GM12891 (cell line): ENCODE measurements at regions not wholly inside any gene's neighbourhood (a gene's known extent, or its start where the extent isn't known, plus 50 kb on each side); places are given as distances from the start of the nearest gene placed in this dataset.

Experiments used
- DNase-seq: peaks from one replicate; pipeline ENCODE4 v3.0.0; 2011; ENCODE audit warnings: low spot score; ENCODE audit not compliant: insufficient read length
- FAIRE-seq: peaks from 2 replicates; lab custom pipeline; 2011; peaks lifted over from hg19 to GRCh38; lab: Jason Lieb, UNC
- PAX5 ChIP-seq: IDR thresholded peaks from 2 replicates; pipeline ENCODE4 v1.6.1; 2011; ENCODE audit warnings: low read length, moderate library complexity, mild to moderate bottlenecking; ENCODE audit not compliant: insufficient read depth, severe bottlenecking
- POLR2A ChIP-seq: IDR thresholded peaks from 2 replicates; pipeline ENCODE4 v1.6.1; 2011; ENCODE audit warnings: low read depth, low read length, control low read depth
- POLR2AphosphoS5 ChIP-seq: IDR thresholded peaks from 2 replicates; pipeline ENCODE4 v1.6.1; 2011; ENCODE audit warnings: low read depth, low read length, control low read depth
- POU2F2 ChIP-seq: IDR thresholded peaks from 2 replicates; pipeline ENCODE4 v1.6.1; 2011; ENCODE audit warnings: low read depth, mild to moderate bottlenecking, control low read depth, low read length, moderate library complexity
- SPI1 ChIP-seq: IDR thresholded peaks from 2 replicates; pipeline ENCODE4 v1.6.1; 2011; ENCODE audit warnings: low read depth, low read length, control low read depth
- TAF1 ChIP-seq: IDR thresholded peaks from 2 replicates; pipeline ENCODE4 v1.6.1; 2011; ENCODE audit warnings: low read depth, low read length, control low read depth

DNA sequence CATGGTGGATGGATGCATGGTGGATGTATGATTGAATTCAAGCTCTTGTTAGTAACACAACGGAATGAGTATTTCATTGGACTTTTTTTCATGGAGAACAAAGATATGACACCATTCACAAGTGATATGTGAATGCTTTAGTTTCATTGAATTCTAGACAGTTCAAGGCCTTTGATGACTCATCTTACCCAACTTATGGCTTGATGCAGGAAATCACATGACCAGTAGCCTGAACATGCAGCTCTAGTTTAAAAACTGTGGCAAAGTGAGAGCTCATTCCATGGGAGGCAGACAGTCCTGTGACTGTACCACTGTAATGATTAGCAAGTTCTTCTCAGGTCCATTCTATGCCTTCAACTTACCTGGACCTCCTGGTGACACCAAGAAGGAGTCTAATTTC is 1239.3 kb downstream of the TYW1 start:
- TF ChIP-seq TAF1 (no peak), POLR2AphosphoS5 (no peak), POLR2A (no peak), POU2F2 (no peak), PAX5 (no peak), SPI1 (no peak)
- no peak for DNase-seq
- FAIRE-seq: no peak

DNA sequence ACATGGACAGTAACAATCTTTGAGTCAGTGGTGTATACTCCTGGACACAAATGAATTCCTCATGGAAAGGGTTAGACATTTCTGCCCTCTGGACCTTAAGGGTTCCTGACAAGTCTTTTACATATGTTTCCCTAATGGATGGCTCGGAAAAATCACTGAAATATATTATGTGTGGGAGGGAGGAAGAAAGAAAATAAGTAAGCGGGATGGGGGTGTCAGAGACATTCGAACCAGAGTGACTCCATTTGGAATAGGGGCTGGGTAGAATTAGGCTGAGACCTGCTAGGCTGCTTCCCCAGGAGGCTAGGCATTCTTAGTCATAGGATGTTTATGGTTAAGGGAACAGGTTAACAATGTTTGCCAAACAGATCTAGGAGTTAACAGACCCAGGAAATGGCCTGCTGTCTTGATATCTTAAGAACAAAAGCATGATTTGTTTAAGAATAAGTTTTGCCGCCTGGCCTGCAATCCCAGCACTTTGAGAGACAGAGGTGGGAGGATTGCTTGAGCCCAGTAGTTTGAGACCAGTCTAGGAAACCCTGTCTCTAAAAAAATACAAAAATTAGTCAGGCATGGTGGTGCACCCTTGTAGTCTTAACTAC is 1241.7 kb downstream of the TYW1 start:
- TF ChIP-seq POU2F2: no peak
- TF ChIP-seq PAX5: no peak
- TF ChIP-seq POLR2A: no peak
- no peak for TF ChIP-seq TAF1
- no peak for TF ChIP-seq POLR2AphosphoS5
- TF ChIP-seq SPI1: no peak
- DNase-seq (no peak), FAIRE-seq (no peak)

DNA sequence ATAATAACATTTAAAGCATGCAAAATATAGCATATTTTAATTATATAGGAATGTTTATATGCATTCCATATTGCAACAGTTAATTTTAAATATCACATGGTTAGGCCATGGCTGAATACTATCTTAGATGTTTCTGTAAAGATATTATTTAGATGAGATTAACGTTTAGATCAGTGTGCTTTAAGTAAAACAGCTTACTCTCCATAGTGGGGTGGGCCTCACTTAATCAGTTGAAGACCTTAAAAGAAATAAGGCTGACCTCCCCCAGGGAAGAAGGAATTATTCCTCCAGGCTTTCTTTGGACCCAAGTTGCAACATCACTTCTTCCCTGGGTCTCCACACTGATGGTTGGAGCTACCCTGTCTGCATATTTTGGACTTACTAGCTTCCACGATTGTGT is 1246.5 kb downstream of the TYW1 start:
- TF ChIP-seq PAX5 (no peak), POU2F2 (no peak), POLR2A (no peak), TAF1 (no peak), POLR2AphosphoS5 (no peak), SPI1 (no peak)
- DNase-seq (no peak), FAIRE-seq (no peak)

GRCh38 chr7:68244389-68244788 is 1247.8 kb downstream of the TYW1 start:
- DNase-seq (no peak), FAIRE-seq (no peak)
- no peak for TF ChIP-seq POLR2A
- TF ChIP-seq TAF1: no peak
- no peak for TF ChIP-seq PAX5
- TF ChIP-seq POU2F2: no peak
- TF ChIP-seq SPI1: no peak
- TF ChIP-seq POLR2AphosphoS5: no peak

DNA sequence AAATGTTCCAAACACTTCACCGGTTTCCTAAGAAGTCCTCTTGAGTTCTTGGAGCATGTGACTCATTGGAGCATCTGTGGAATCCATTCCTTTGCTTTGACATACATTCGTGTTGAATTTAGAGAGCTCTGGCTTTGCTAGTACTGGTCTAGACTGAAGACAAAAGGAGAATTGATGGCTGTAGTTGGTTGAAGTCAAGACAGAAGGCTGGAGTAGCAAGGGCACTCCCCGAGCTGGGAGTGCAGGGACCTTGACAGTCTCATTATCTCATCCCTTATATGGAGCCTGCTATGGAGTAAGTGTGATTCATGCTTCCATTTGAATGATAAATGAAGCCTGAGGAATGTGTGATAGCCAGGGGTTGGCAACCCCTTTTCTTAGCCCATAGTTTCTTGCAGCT is 1249.1 kb downstream of the TYW1 start:
- TF ChIP-seq SPI1 (no peak), POU2F2 (no peak), POLR2AphosphoS5 (no peak), POLR2A (no peak), TAF1 (no peak), PAX5 (no peak)
- DNase-seq: no peak
- FAIRE-seq: no peak

DNA sequence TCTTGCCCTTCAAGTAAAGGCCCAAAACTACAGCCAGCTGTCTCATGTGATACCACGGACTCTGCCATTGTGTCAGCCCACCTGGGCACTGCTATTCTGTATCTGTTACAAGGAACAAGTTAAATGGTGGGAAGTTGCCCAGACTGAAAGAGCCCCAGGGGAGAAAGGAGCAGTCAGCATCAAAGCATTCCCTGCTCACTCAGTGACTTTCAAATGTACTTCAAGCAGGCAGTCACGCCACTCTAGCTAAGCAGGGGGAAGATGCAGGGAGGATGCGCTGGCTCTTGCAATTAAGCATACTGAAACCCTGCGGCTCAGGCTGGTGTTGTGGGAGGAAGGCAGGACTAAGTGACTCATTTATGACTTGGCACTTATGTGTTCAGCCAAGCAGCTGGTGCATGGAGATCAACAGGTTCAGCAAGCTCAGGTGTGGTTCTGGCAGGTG is 1249.6 kb downstream of the TYW1 start:
- no peak for TF ChIP-seq TAF1
- TF ChIP-seq SPI1: no peak
- TF ChIP-seq PAX5: no peak
- no peak for TF ChIP-seq POU2F2
- no peak for TF ChIP-seq POLR2A
- TF ChIP-seq POLR2AphosphoS5: no peak
- DNase-seq (no peak), FAIRE-seq (no peak)

DNA sequence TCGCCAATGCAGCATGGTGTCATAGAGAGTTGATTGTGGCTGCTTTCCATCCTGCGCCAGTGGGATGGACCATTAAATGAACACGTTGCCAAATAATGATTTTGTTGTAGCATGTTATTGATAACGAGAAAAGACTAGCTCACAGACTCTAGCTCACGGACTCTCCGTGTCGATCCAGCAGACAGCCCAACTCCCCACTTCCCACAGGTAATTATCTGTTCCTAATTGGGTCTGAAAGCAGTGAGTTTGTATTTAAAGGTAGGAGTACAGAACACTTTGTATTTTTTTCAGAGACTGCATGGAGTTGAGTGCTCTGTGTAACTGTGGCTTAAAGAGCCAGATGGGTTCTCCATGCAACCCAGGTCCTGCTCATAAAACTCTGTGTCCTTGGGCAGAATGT is 1250.5 kb downstream of the TYW1 start:
- DNase-seq: no peak
- no peak for TF ChIP-seq POLR2AphosphoS5
- no peak for TF ChIP-seq PAX5
- no peak for TF ChIP-seq POLR2A
- no peak for TF ChIP-seq TAF1
- TF ChIP-seq POU2F2: no peak
- no peak for TF ChIP-seq SPI1
- FAIRE-seq: no peak

DNA sequence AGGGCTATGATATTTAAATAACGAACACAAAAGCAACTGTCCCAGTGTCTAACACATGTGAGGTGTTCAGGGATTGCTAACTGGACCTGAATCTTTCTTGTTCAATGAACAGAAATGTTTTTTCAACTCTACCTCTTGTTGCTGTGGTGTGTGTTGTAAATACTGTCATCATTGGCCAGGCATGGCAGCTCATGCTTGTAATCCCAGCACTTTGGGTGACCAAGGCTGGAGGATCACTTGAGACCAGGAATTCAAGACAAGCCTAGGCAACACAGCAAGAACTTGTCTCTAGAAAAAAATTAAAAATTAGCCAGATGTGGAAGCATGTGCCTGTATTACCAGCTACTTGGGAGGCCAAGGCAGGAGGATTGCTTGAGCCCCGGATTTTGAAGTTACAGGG is 1250.9 kb downstream of the TYW1 start:
- FAIRE-seq: no peak

GRCh38 chr7:68248973-68249372 is 1252.3 kb downstream of the TYW1 start:
- DNase-seq (no peak), FAIRE-seq (no peak)
- no peak for TF ChIP-seq SPI1
- TF ChIP-seq PAX5: no peak
- TF ChIP-seq POLR2A: no peak
- no peak for TF ChIP-seq POU2F2
- TF ChIP-seq TAF1: no peak
- no peak for TF ChIP-seq POLR2AphosphoS5

More for the DNA sequence above, 1250.9 kb downstream of the TYW1 start:
- DNase-seq: no peak
- no peak for TF ChIP-seq TAF1
- no peak for TF ChIP-seq POLR2AphosphoS5
- TF ChIP-seq PAX5: no peak
- TF ChIP-seq POU2F2: no peak
- no peak for TF ChIP-seq SPI1
- TF ChIP-seq POLR2A: no peak

DNA sequence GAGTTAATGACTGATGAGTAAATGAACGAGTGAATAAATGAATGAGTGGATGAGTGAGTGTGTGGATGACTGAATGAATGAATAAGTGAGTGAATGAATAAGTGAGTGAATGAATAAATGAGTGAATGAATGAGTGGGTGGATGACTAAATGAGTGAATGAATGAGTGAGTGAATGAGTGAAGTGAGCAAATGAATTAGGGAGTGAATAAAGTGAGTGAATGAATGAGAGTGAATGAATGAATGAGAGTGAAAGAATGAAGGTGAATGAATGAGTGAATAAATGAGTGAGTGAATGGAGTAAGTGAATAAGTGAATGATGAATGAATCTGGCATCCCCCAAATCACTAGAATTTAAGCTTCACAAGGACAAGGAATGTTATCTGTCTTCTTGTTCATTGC is 1253.0 kb downstream of the TYW1 start:
- TF ChIP-seq POLR2AphosphoS5: no peak
- TF ChIP-seq PAX5: no peak
- TF ChIP-seq POLR2A: no peak
- TF ChIP-seq SPI1: no peak
- no peak for TF ChIP-seq TAF1
- no peak for TF ChIP-seq POU2F2
- DNase-seq: no peak
- FAIRE-seq: no peak
